SK-N-SH treated with all-trans-retinoic acid at 6 μM for 48 hours (cell line): ENCODE measurements at regions not wholly inside any gene's neighbourhood (a gene's known extent, or its start where the extent isn't known, plus 50 kb on each side); places are given as distances from the start of the nearest gene placed in this dataset.

ENCODE experiments used
- ARNTL ChIP-seq: fragments of 450-650 bp; formaldehyde crosslinking; IDR thresholded peaks from 2 replicates; pipeline ENCODE4 v1.5.0; 2020; ENCODE audit warnings: low read depth, mild to moderate bottlenecking, moderate library complexity, borderline replicate concordance
- ESRRG ChIP-seq: fragments of 250-450 bp; sonication (Bioruptor Pico); IDR thresholded peaks from 2 replicates; pipeline ENCODE4 v1.6.1; 2021; ENCODE audit warnings: mild to moderate bottlenecking
- ISL1 ChIP-seq: fragments of 250-450 bp; sonication (Bioruptor Pico); IDR thresholded peaks from 2 replicates; pipeline ENCODE4 v2.1.2; 2022; ENCODE audit warnings: mild to moderate bottlenecking, moderate library complexity
- PATZ1 ChIP-seq: fragments of 250-450 bp; sonication (Bioruptor Pico); IDR thresholded peaks from 2 replicates; pipeline ENCODE4 v1.8.0; 2020; ENCODE audit warnings: mild to moderate bottlenecking, moderate library complexity, borderline replicate concordance
- POU6F1 ChIP-seq: fragments of 250-450 bp; sonication (Bioruptor Pico); IDR thresholded peaks from 2 replicates; pipeline ENCODE4 v1.8.0; 2021; ENCODE audit warnings: low read depth, mild to moderate bottlenecking, moderate library complexity, borderline replicate concordance
- RARB ChIP-seq: fragments of 250-450 bp; sonication (Bioruptor Pico); IDR thresholded peaks from 2 replicates; pipeline ENCODE4 v1.8.0; 2021; ENCODE audit warnings: mild to moderate bottlenecking, moderate library complexity
- TOX ChIP-seq: fragments of 250-450 bp; sonication (Bioruptor Pico); IDR thresholded peaks from 2 replicates; pipeline ENCODE4 v1.8.0; 2021; ENCODE audit warnings: mild to moderate bottlenecking, moderate library complexity, borderline replicate concordance

- TF ChIP-seq ISL1 (CRISPR knock-in tag), result no peak
- no peak for TF ChIP-seq ARNTL
- no peak for TF ChIP-seq RARB (CRISPR knock-in tag)
- TF ChIP-seq TOX (CRISPR knock-in tag), result no peak
- no peak for TF ChIP-seq PATZ1 (CRISPR knock-in tag)
- TF ChIP-seq POU6F1 (CRISPR knock-in tag), result no peak
- TF ChIP-seq ESRRG (CRISPR knock-in tag), result no peak
Measured at GRCh38 chr17:71019699-71020098, 850.4 kb downstream of the KCNJ2 start.
